BLaER1 (cell line): ENCODE measurements at regions not wholly inside any gene's neighbourhood (a gene's known extent, or its start where the extent isn't known, plus 50 kb on each side); places are given as distances from the start of the nearest gene placed in this dataset.
A peak's percentile ranks its signal among the peaks of the same experiment; 100 is the strongest.

Experiments used
- H3K27ac ChIP-seq: shearing (Covaris generic); formaldehyde crosslinking; 2 replicates; pipeline ENCODE4 v1.8.1; 2022
- H3K27me3 ChIP-seq: shearing (Covaris generic); formaldehyde crosslinking; 2 replicates; pipeline ENCODE4 v1.8.1; 2022
- H3K36me3 ChIP-seq: shearing (Covaris generic); formaldehyde crosslinking; 2 replicates; pipeline ENCODE4 v1.8.1; 2022
- H3K4me1 ChIP-seq: shearing (Covaris generic); formaldehyde crosslinking; 2 replicates; pipeline ENCODE4 v1.8.1; 2022
- H3K4me2 ChIP-seq: shearing (Covaris generic); formaldehyde crosslinking; 2 replicates; pipeline ENCODE4 v1.8.1; 2022
- H3K4me3 ChIP-seq: shearing (Covaris generic); formaldehyde crosslinking; 2 replicates; pipeline ENCODE4 v1.8.1; 2022
- H3K9ac ChIP-seq: shearing (Covaris generic); formaldehyde crosslinking; 2 replicates; pipeline ENCODE4 v1.8.1; 2022
- H3K9me3 ChIP-seq: shearing (Covaris generic); formaldehyde crosslinking; 2 replicates; pipeline ENCODE4 v1.8.1; 2022
- H4K20me1 ChIP-seq: shearing (Covaris generic); formaldehyde crosslinking; 2 replicates; pipeline ENCODE4 v1.8.1; 2022
- Cebpa-rat ChIP-seq: shearing (Covaris generic); IDR thresholded peaks from 2 replicates; pipeline ENCODE4 v1.8.1; 2022

DNA sequence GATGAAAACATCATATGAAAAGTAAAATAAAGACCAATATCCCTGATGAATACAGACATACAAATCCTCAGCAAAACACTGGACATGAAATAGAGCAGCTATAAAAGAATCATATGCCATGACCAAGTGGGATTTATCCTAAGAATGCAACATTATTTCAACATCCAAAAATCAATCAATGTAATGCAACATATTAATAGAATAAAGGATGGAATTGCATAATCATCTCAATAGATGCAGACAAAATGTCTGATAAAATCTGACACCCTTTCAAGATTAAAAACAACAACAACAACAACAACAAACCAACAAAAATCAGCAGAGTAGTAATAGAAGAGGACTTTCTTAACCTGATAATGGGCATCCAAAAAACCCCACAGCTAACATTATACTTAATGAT, 63.8 kb upstream of the IL1R1 start:
- Histone ChIP-seq H4K20me1 (no peaks in the 10 kb centered on the region), H3K4me1 (peaks cover 34% of the 10 kb centered on the region), H3K27me3 (no peaks in the 10 kb centered on the region), H3K27ac (no peak overlapping the region), H3K36me3 (no peaks in the 10 kb centered on the region), H3K4me3 (no peak overlapping the region), H3K9me3 (no peaks in the 10 kb centered on the region), H3K9ac (no peak overlapping the region), H3K4me2 (no peak overlapping the region)
- TF ChIP-seq Cebpa-rat: no peak

DNA sequence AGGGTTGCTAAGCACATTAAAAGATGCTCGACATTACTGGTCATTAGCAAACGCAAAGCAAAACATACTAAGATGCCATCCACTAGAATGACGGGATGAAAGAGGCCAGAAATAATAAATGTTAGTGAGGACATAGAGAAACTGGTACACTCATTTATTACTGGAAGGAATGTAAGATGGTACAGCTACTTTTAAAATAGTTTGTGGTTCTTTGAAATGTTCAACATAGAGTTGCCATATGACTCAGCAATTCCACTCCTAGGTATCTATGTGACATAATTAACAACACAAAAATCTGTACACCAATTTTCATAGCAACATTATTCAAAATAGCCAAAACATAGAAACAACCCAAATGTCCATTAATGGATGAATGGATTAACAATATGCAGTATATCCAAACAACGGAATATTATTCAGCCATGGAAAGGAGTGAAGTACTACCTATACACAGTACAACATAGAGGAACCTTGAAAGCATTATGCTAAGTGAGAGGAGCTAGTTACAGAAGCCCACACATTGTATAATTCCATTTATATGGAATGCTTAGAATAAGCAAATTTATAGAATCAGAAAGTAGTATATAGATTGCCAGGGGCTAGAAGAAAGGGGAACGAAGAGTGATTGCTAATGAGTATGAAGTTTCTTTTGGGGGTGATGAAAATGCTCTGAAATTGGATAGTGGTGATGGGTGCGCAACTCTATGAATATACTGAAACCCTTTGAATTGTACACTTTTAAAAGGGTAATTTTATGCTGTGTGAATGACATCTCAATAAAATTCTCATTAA, 61.9 kb upstream of the IL1R1 start:
- Histone ChIP-seq H3K9ac (no peak overlapping the region), H3K4me3 (no peak overlapping the region), H3K27ac (no peak overlapping the region), H3K4me2 (peak overlapping the region; percentile 68; the same call in 1 of the 2 replicates), H3K9me3 (no peaks in the 10 kb centered on the region), H4K20me1 (no peaks in the 10 kb centered on the region), H3K4me1 (peaks cover 28% of the 10 kb centered on the region), H3K36me3 (no peaks in the 10 kb centered on the region), H3K27me3 (no peaks in the 10 kb centered on the region)
- no peak for TF ChIP-seq Cebpa-rat

DNA sequence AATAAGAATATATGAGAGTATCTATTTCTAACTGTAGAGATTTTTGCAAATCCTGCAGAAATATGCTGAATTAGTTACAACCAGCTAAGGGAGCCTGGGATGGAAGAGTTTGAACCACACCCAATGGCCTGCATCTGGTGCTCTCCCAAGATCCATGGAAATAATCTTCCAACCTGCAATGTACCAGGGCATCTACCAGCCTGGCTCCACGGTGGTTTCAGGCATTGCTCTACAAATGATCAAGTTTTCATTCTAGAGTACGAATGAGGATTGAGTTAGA, 61.4 kb upstream of the IL1R1 start:
- Histone ChIP-seq H3K9ac (no peak overlapping the region), H3K27ac (no peak overlapping the region)

DNA sequence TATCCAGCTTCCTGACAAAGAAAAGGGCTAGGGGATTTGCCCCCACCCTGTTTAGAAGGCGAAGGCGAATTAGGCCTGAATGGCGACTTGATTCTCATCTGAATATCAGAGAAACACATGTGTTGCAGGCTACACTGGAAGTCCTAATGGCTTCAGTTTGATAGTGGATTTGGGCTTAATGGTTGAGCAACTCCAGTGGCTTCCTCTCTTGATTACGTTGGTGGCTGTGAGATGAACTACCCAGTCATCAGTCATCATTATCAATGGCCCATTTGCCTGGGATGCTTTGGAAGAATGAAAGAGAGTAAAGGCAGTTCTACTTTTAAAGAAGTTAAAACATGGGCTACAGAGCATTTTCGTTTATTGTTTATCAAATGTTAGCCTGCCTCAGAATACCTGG, 60.9 kb upstream of the IL1R1 start:
- Histone ChIP-seq H3K36me3 (no peaks in the 10 kb centered on the region), H3K9me3 (no peaks in the 10 kb centered on the region), H3K4me3 (no peak overlapping the region), H3K4me2 (peak overlapping the region; percentile 68), H3K4me1 (peaks cover 37% of the 10 kb centered on the region), H3K27me3 (no peaks in the 10 kb centered on the region), H4K20me1 (no peaks in the 10 kb centered on the region), H3K27ac (no peak overlapping the region), H3K9ac (no peak overlapping the region)
- TF ChIP-seq Cebpa-rat: no peak

More for the DNA sequence above, 61.4 kb upstream of the IL1R1 start:
- H3K4me3 ChIP-seq: no peak overlapping the region
- H3K27me3 ChIP-seq: no peaks in the 10 kb centered on the region
- H3K4me1 ChIP-seq: peaks cover 33% of the 10 kb centered on the region
- H3K36me3 ChIP-seq: no peaks in the 10 kb centered on the region
- peak overlapping the region; percentile 68 for H3K4me2 ChIP-seq
- H4K20me1 ChIP-seq: no peaks in the 10 kb centered on the region
- no peaks in the 10 kb centered on the region for H3K9me3 ChIP-seq
- no peak for TF ChIP-seq Cebpa-rat

DNA sequence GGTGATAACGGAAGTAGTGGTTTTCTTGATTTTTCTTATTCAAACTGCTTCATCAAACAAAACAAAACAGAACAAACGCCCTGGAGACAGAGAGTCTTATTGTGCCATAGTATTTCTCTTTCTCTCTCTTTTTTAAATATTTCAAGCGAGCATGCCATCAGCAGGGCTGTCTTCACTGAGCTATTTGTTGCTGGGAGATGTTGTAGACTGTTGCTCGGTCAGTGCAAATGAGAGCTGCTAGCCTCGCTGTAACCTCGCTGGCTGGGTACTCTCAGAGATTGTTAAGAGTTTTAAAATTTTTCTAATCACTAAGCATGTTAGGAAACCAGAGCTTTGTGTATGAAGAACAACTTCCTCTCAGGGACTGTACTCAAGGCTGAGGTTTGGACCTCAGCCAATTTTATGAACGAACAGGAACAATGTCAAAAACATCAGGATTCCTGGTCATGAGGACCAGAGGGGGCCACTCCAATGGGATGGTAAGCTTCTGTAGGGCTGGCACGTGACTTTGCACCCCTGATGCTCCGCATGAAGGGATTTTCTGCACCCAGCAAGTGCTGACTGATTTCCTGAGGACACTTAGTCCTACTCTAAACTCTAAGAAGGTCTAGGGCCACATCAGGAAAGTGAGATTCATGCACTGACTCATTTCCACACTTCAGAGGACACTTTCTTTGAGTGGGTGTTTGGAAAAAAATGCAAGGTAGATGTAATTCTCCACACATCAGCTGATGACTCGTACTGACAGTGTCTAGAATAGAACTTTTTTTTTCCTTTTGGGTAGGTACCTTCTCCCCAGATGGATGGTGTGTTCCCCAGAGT, 59.8 kb upstream of the IL1R1 start:
- Histone ChIP-seq H3K27ac (no peak overlapping the region), H3K36me3 (no peaks in the 10 kb centered on the region), H3K27me3 (no peaks in the 10 kb centered on the region), H3K9ac (peak overlapping the region; percentile 3; the same call in 1 of the 2 replicates), H4K20me1 (no peaks in the 10 kb centered on the region), H3K4me3 (no peak overlapping the region), H3K4me2 (peak overlapping the region; percentile 68), H3K4me1 (peaks cover 38% of the 10 kb centered on the region), H3K9me3 (peaks cover 7% of the 10 kb centered on the region; the same call in 1 of the 2 replicates)
- TF ChIP-seq Cebpa-rat: no peak

DNA sequence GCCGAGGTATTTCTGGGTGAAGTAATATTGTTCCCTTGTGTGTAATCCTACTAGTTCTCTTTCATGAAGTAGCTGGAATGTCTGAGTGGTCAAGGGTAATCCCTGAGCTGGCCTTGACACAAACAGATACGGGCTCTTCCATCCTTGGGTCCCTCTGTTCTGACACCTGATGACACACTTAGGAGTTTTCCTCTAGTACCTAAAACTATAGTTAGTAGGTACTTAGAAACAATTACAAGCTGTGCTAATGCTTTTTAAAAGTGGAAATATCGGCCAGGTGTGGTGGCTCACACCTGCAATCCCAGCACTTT, 59.2 kb upstream of the IL1R1 start:
- no peak for TF ChIP-seq Cebpa-rat
- H3K27me3 ChIP-seq: no peaks in the 10 kb centered on the region
- H3K9me3 ChIP-seq: peaks cover 7% of the 10 kb centered on the region; the same call in 1 of the 2 replicates
- H3K4me1 ChIP-seq: peaks cover 38% of the 10 kb centered on the region
- H3K4me3 ChIP-seq: no peak overlapping the region
- H3K27ac ChIP-seq: no peak overlapping the region
- peak overlapping the region; percentile 68 for H3K4me2 ChIP-seq
- H3K9ac ChIP-seq: no peak overlapping the region
- no peaks in the 10 kb centered on the region for H3K36me3 ChIP-seq
- no peaks in the 10 kb centered on the region for H4K20me1 ChIP-seq

DNA sequence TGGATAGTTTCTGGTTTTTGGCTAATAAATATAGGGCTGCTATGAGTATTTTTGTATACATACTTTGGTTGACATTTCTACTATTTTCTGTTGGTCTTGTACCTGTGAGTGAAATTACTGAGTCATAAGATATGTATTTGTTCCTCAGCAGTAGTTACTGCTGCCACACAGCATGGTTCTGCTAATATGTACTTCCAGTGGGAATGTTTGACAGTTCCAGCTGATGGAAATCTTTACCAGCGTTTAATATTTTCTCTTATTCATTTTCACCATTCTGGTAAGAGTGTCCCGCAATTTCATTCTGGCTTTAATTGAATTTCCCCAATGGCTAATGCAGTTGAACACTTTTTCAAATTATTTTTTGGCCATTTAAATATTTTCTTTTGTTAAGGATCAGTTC, 57.9 kb upstream of the IL1R1 start:
- Histone ChIP-seq H4K20me1 (no peaks in the 10 kb centered on the region), H3K9ac (no peak overlapping the region), H3K36me3 (no peaks in the 10 kb centered on the region), H3K9me3 (peaks cover 7% of the 10 kb centered on the region; the same call in 1 of the 2 replicates), H3K4me2 (no peak overlapping the region), H3K27me3 (no peaks in the 10 kb centered on the region), H3K4me3 (no peak overlapping the region), H3K27ac (no peak overlapping the region), H3K4me1 (peaks cover 38% of the 10 kb centered on the region)
- TF ChIP-seq Cebpa-rat: no peak

DNA sequence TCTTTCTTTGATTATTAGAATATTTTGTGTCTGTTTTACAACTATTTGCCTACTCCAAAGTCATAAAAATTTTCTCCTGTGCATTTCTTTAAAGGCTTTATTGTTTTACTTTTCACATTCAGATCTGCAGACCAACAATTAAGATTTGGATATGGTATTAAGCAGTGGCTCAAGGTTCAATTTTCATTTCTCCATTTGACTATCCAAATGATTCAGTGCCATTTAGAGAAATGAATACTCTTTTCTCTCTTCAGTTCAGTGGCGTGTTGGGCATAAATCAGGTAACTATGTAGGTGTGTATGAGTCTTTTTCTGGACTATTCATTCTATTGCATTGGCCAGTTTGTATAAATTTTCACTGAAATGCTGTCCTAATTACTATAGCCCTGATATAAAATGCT, 57.3 kb upstream of the IL1R1 start:
- no peak overlapping the region for H3K4me2 ChIP-seq
- no peak for TF ChIP-seq Cebpa-rat
- H3K27me3 ChIP-seq: no peaks in the 10 kb centered on the region
- H3K27ac ChIP-seq: no peak overlapping the region
- H3K9ac ChIP-seq: no peak overlapping the region
- H3K4me3 ChIP-seq: no peak overlapping the region
- H3K4me1 ChIP-seq: peaks cover 38% of the 10 kb centered on the region
- H4K20me1 ChIP-seq: no peaks in the 10 kb centered on the region
- H3K36me3 ChIP-seq: no peaks in the 10 kb centered on the region
- peaks cover 11% of the 10 kb centered on the region for H3K9me3 ChIP-seq

DNA sequence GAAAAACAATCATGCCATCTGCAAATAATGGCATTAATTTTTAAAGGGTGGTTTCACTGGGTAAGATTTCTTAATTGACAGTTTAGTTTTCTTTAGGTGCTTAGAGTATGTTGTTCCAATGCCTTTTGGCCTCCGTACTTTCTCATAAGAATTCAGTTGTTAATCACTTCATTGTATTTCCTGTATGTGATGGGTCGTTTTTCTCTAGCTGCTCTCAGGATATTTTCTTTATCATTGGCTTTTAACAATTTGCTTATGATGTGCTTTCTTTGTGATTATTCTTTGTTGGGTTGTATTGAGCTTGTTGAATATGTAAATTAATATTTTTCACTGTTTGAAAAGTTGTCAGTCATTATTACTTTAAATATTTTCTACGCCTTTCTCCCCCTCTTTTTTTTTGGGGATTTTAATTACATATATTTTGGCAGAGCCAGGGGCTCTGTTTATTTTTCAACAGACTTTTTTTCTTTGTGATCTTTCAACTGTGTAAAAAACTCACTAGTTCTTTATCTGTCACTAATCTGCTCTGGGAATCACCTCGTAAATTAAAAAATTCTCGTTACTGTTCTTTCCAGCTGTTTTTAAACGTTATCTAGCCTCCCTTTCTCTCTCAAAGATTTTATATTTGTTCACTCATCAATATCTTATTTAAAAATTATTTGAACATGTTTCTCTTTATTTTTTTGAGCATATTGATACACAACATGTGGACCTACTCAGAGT, 56.2 kb upstream of the IL1R1 start:
- no peak for TF ChIP-seq Cebpa-rat
- H3K9ac ChIP-seq: no peak overlapping the region
- H3K4me2 ChIP-seq: peak overlapping the region; percentile 22
- no peaks in the 10 kb centered on the region for H3K27me3 ChIP-seq
- no peaks in the 10 kb centered on the region for H3K36me3 ChIP-seq
- peaks cover 34% of the 10 kb centered on the region for H3K4me1 ChIP-seq
- peaks cover 12% of the 10 kb centered on the region for H3K9me3 ChIP-seq
- H4K20me1 ChIP-seq: no peaks in the 10 kb centered on the region
- H3K27ac ChIP-seq: no peak overlapping the region
- H3K4me3 ChIP-seq: no peak overlapping the region

DNA sequence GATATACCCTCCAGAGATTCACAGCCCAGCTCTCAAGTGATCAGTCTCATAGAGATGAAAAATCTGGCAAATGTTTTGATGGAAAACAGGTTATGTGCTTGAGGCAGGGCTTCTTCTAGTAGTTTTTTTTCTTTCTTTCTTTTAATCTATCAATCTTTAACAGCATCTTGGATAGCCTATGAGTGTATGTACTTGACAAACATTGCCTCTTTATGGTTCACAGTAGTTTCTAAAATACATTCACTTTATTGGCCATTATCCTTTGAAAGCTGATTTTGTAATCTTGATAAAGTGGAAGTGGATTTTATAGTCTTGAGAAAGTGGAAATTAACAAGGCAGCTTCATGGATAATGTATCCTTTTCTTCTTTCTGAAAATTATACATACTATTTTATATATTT, 51.4 kb upstream of the IL1R1 start:
- H4K20me1 ChIP-seq: no peaks in the 10 kb centered on the region
- no peaks in the 10 kb centered on the region for H3K36me3 ChIP-seq
- H3K4me2 ChIP-seq: no peak overlapping the region
- H3K9me3 ChIP-seq: peaks cover 12% of the 10 kb centered on the region
- TF ChIP-seq Cebpa-rat: no peak
- no peak overlapping the region for H3K9ac ChIP-seq
- H3K4me3 ChIP-seq: no peak overlapping the region
- no peak overlapping the region for H3K27ac ChIP-seq
- no peaks in the 10 kb centered on the region for H3K27me3 ChIP-seq
- peaks cover 17% of the 10 kb centered on the region for H3K4me1 ChIP-seq
